GM12878 (cell line): ENCODE measurements at regions not wholly inside any gene's neighbourhood (a gene's known extent, or its start where the extent isn't known, plus 50 kb on each side); places are given as distances from the start of the nearest gene placed in this dataset.

Source experiments
- ATAC-seq: fragments of 200-7000 bp; cut with Tn5 transposase; 3 replicates; pipeline ENCODE4 v1.9.1; 2020; ENCODE audit warnings: mild to moderate bottlenecking, moderate library complexity
- BruUV-seq: library from RNA; stranded (reverse); fragments of 400-500 nt; replicated peaks from 2 replicates; lab custom pipeline; 2021; lab: Mats Ljungman, UMichigan
- CTCF ChIA-PET: fragments of 300-600 bp; sonication (Branson Sonifier 250); formaldehyde crosslinking; extraction: SDS; loops from one replicate; lab custom pipeline; 2021; ENCODE audit warnings: inconsistent platforms; lab: Yijun Ruan, JAX
- POLR2A ChIA-PET: fragments of 350-600 bp; formaldehyde crosslinking; extraction: SDS; loops from one replicate; lab custom pipeline; 2021; ENCODE audit warnings: inconsistent platforms; lab: Charles Lee
- RAD21 ChIA-PET: fragments of 300-600 bp; sonication (Branson Sonifier 250); formaldehyde crosslinking; loops from one replicate; lab custom pipeline; 2023; ENCODE audit warnings: antibody characterized with exemption; ENCODE audit not compliant: unreplicated experiment; lab: Charles Lee
- SMC1A ChIA-PET: fragments of 300-600 bp; sonication (Branson Sonifier 250); formaldehyde crosslinking; loops from one replicate; lab custom pipeline; 2023; ENCODE audit not compliant: unreplicated experiment, uncharacterized antibody; lab: Charles Lee
- DNase-seq: peaks from one replicate; pipeline ENCODE4 v3.0.0-alpha.2; 2011; ENCODE audit warnings: low read depth, low spot score
- FAIRE-seq: peaks from 3 replicates; lab custom pipeline; 2011; peaks lifted over from hg19 to GRCh38; lab: Jason Lieb, UNC
- H2AFZ ChIP-seq: 2 replicates; pipeline ENCODE4 v1.6.0; 2011; ENCODE audit warnings: low read depth, low read length, control low read depth; ENCODE audit not compliant: control insufficient read depth
- H3K27ac ChIP-seq: 2 replicates; pipeline ENCODE4 v1.5.1; 2011; ENCODE audit warnings: control low read depth; ENCODE audit not compliant: control insufficient read depth, insufficient read depth
- H3K27me3 ChIP-seq, 2 experiments: replicated peaks in 1 of 2; 2 replicates each; pipeline versions ENCODE4 v1.6.0 to v1.6.1; 2011; ENCODE audit warnings: low read length in 1 of 2; ENCODE audit not compliant: control insufficient read depth in 2 of 2, insufficient read depth in 2 of 2
- H3K36me3 ChIP-seq, 2 experiments: 2 replicates each; pipeline ENCODE4 v1.5.1; 2011; ENCODE audit warnings: low read length in 1 of 2; ENCODE audit not compliant: control insufficient read depth in 2 of 2, insufficient read depth in 2 of 2
- H3K4me1 ChIP-seq: 2 replicates; pipeline ENCODE4 v1.6.1; 2011; ENCODE audit warnings: mild to moderate bottlenecking, low read length, moderate library complexity, mixed read lengths; ENCODE audit not compliant: control insufficient read depth, insufficient read depth
- H3K4me2 ChIP-seq: 2 replicates; pipeline ENCODE4 v1.6.0; 2011; ENCODE audit warnings: control low read depth; ENCODE audit not compliant: control insufficient read depth, insufficient read depth
- H3K4me3 ChIP-seq: fragments of 200-600 bp; sonication (generic); 2 replicates; pipeline ENCODE4 v1.5.1; 2016
- H3K79me2 ChIP-seq: 2 replicates; pipeline ENCODE4 v1.6.0; 2011; ENCODE audit warnings: low read length; ENCODE audit not compliant: control insufficient read depth, insufficient read depth
- H3K9ac ChIP-seq: 2 replicates; pipeline ENCODE4 v1.8.0; 2011; ENCODE audit warnings: low read length, control low read depth, mixed read lengths; ENCODE audit not compliant: control insufficient read depth, insufficient read depth
- H3K9me3 ChIP-seq: replicated peaks from 3 replicates; pipeline ENCODE4 v1.5.1; 2011; ENCODE audit warnings: mild to moderate bottlenecking, low read length; ENCODE audit not compliant: control insufficient read depth, insufficient read depth
- H4K20me1 ChIP-seq: 2 replicates; pipeline ENCODE4 v1.6.0; 2011; ENCODE audit not compliant: control insufficient read depth, insufficient read depth
- BACH1 ChIP-seq: fragments of 450-650 bp; IDR thresholded peaks from 2 replicates; pipeline ENCODE4 v1.6.1; 2017; ENCODE audit warnings: mild to moderate bottlenecking, borderline replicate concordance
- DPF2 ChIP-seq: fragments of 450-650 bp; IDR thresholded peaks from 2 replicates; pipeline ENCODE4 v1.6.1; 2017; ENCODE audit warnings: mild to moderate bottlenecking
- EGR1 ChIP-seq, 2 experiments: IDR thresholded peaks; 1 replicate in 1 of 2; 2 replicates in 1 of 2; pipeline ENCODE4 v1.6.1; 2011 to 2012; ENCODE audit warnings: low read depth in 2 of 2, low read length in 2 of 2, borderline replicate concordance in 1 of 2, mild to moderate bottlenecking in 1 of 2, moderate library complexity in 1 of 2
- FOS ChIP-seq: IDR thresholded peaks from 3 replicates; pipeline ENCODE4 v1.6.1; 2011; ENCODE audit warnings: borderline replicate concordance; ENCODE audit not compliant: insufficient read length; ENCODE audit errors: extremely low read depth
- IRF4 ChIP-seq: IDR thresholded peaks from 2 replicates; pipeline ENCODE4 v1.6.1; 2011; ENCODE audit warnings: low read depth, low read length
- KDM1A ChIP-seq: fragments of 200-600 bp; sonication (generic); IDR thresholded peaks from 2 replicates; pipeline ENCODE4 v1.6.1; 2016; ENCODE audit warnings: borderline replicate concordance
- PAX8 ChIP-seq: fragments of 450-650 bp; IDR thresholded peaks from 2 replicates; pipeline ENCODE4 v1.6.1; 2017; ENCODE audit warnings: mild to moderate bottlenecking, moderate library complexity
- RAD51 ChIP-seq: fragments of 450-650 bp; IDR thresholded peaks from 2 replicates; pipeline ENCODE4 v1.6.1; 2016; ENCODE audit warnings: moderate library complexity, mild to moderate bottlenecking, inconsistent platforms
- SREBF1 ChIP-seq: IDR thresholded peaks from 2 replicates; pipeline ENCODE4 v1.6.1; 2012; ENCODE audit warnings: mild to moderate bottlenecking, low read length
- SUZ12 ChIP-seq: fragments of 200-600 bp; sonication (generic); IDR thresholded peaks from one replicate; pipeline ENCODE4 v1.6.1; 2018; ENCODE audit warnings: antibody characterized with exemption, mild to moderate bottlenecking; ENCODE audit not compliant: unreplicated experiment
- TCF7 ChIP-seq: IDR thresholded peaks from 2 replicates; pipeline ENCODE4 v1.6.1; 2014; ENCODE audit warnings: antibody characterized with exemption, borderline replicate concordance
- ZZZ3 ChIP-seq: IDR thresholded peaks from 2 replicates; pipeline ENCODE4 v1.6.1; 2011; ENCODE audit warnings: low read depth; ENCODE audit not compliant: control insufficient read depth, insufficient read length
- in situ Hi-C: fragments of 300-500 bp; cut with MboI; formaldehyde crosslinking; loops from 9 replicates; pipeline ENCODE4 v1.14.3; 2018; ENCODE audit warnings: mixed read lengths
- intact Hi-C: fragments of 100-400 bp; cut with micrococcal nuclease; formaldehyde crosslinking; loops from one replicate; pipeline ENCODE4 v1.14.2; 2022; ENCODE audit not compliant: unreplicated experiment
- TF ChIP-seq, protein P1 (sequence below): IDR thresholded peaks from 2 replicates; pipeline ENCODE4 v1.6.1; 2012; ENCODE audit warnings: improper control_type of control experiment, low read depth, low read length; ENCODE audit not compliant: insufficient replicate concordance
- TF ChIP-seq, protein P2 (sequence below): fragments of 450-650 bp; IDR thresholded peaks from 2 replicates; pipeline ENCODE4 v1.6.1; 2017; ENCODE audit warnings: mild to moderate bottlenecking, low read depth, inconsistent platforms; ENCODE audit not compliant: poor library complexity, severe bottlenecking
- TF ChIP-seq, protein P3 (sequence below): fragments of 450-650 bp; IDR thresholded peaks from 2 replicates; pipeline ENCODE4 v1.6.1; 2017; ENCODE audit warnings: mild to moderate bottlenecking, moderate library complexity

DNA sequence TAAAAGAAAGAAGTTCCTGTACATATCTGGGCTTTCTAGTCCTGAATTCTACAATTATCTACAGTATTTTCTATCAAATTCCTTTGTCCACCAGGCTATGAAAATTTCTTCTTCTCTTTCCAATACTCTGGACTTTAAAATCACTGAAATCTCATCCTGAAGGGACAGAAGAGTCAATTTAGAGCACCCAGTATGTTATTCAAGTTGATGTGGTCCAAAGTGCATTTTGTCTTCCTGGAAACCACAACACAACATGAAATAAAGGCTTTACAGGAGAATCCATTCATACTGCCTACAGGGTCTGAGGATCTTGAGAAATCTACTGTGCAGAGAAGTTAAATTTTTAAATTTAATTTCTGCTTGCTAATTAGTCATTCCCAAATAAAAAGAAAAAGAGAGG lies 94.9 kb upstream of the ADGRF1 start:
- Histone ChIP-seq H3K9me3 (no peaks in the 10 kb centered on the region), H3K9ac (no peak overlapping the region), H3K4me3 (no peak overlapping the region), H3K27me3 (no peaks in the 10 kb centered on the region; a peak in 1 of 4 replicates), H3K79me2 (no peaks in the 10 kb centered on the region), H3K4me2 (no peak overlapping the region), H3K4me1 (no peaks in the 10 kb centered on the region), H3K36me3 (no peaks in the 10 kb centered on the region), H3K27ac (no peak overlapping the region), H2AFZ (no peak overlapping the region), H4K20me1 (no peaks in the 10 kb centered on the region)
- RAD21 ChIA-PET = no interaction called here
- intact Hi-C loops (no loop called here), in situ Hi-C loops (no loop called here)
- no peak for ATAC-seq
- SMC1A ChIA-PET = no interaction called here
- no peak for DNase-seq
- no peak for FAIRE-seq
- no TSS peak for BruUV-seq
- POLR2A ChIA-PET = no interaction called here
- TF ChIP-seq PAX8 (no peak), IRF4 (no peak), SUZ12 (no peak), RAD51 (no peak), SREBF1 (no peak), ZZZ3 (no peak), KDM1A (no peak), FOS (no peak), DPF2 (no peak), EGR1 (IDR thresholded peaks at IDR 0.05; ENCODE audit: borderline replicate concordance in 1 of 2, low read depth in 2 of 2, low read length in 2 of 2) (no peak), BACH1 (no peak), TCF7 (no peak)
- TF ChIP-seq, protein P1, sequence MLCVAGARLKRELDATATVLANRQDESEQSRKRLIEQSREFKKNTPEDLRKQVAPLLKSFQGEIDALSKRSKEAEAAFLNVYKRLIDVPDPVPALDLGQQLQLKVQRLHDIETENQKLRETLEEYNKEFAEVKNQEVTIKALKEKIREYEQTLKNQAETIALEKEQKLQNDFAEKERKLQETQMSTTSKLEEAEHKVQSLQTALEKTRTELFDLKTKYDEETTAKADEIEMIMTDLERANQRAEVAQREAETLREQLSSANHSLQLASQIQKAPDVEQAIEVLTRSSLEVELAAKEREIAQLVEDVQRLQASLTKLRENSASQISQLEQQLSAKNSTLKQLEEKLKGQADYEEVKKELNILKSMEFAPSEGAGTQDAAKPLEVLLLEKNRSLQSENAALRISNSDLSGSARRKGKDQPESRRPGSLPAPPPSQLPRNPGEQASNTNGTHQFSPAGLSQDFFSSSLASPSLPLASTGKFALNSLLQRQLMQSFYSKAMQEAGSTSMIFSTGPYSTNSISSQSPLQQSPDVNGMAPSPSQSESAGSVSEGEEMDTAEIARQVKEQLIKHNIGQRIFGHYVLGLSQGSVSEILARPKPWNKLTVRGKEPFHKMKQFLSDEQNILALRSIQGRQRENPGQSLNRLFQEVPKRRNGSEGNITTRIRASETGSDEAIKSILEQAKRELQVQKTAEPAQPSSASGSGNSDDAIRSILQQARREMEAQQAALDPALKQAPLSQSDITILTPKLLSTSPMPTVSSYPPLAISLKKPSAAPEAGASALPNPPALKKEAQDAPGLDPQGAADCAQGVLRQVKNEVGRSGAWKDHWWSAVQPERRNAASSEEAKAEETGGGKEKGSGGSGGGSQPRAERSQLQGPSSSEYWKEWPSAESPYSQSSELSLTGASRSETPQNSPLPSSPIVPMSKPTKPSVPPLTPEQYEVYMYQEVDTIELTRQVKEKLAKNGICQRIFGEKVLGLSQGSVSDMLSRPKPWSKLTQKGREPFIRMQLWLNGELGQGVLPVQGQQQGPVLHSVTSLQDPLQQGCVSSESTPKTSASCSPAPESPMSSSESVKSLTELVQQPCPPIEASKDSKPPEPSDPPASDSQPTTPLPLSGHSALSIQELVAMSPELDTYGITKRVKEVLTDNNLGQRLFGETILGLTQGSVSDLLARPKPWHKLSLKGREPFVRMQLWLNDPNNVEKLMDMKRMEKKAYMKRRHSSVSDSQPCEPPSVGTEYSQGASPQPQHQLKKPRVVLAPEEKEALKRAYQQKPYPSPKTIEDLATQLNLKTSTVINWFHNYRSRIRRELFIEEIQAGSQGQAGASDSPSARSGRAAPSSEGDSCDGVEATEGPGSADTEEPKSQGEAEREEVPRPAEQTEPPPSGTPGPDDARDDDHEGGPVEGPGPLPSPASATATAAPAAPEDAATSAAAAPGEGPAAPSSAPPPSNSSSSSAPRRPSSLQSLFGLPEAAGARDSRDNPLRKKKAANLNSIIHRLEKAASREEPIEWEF = no peak
- TF ChIP-seq, protein P2, sequence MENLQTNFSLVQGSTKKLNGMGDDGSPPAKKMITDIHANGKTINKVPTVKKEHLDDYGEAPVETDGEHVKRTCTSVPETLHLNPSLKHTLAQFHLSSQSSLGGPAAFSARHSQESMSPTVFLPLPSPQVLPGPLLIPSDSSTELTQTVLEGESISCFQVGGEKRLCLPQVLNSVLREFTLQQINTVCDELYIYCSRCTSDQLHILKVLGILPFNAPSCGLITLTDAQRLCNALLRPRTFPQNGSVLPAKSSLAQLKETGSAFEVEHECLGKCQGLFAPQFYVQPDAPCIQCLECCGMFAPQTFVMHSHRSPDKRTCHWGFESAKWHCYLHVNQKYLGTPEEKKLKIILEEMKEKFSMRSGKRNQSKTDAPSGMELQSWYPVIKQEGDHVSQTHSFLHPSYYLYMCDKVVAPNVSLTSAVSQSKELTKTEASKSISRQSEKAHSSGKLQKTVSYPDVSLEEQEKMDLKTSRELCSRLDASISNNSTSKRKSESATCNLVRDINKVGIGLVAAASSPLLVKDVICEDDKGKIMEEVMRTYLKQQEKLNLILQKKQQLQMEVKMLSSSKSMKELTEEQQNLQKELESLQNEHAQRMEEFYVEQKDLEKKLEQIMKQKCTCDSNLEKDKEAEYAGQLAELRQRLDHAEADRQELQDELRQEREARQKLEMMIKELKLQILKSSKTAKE = no peak
- TF ChIP-seq, protein P3, sequence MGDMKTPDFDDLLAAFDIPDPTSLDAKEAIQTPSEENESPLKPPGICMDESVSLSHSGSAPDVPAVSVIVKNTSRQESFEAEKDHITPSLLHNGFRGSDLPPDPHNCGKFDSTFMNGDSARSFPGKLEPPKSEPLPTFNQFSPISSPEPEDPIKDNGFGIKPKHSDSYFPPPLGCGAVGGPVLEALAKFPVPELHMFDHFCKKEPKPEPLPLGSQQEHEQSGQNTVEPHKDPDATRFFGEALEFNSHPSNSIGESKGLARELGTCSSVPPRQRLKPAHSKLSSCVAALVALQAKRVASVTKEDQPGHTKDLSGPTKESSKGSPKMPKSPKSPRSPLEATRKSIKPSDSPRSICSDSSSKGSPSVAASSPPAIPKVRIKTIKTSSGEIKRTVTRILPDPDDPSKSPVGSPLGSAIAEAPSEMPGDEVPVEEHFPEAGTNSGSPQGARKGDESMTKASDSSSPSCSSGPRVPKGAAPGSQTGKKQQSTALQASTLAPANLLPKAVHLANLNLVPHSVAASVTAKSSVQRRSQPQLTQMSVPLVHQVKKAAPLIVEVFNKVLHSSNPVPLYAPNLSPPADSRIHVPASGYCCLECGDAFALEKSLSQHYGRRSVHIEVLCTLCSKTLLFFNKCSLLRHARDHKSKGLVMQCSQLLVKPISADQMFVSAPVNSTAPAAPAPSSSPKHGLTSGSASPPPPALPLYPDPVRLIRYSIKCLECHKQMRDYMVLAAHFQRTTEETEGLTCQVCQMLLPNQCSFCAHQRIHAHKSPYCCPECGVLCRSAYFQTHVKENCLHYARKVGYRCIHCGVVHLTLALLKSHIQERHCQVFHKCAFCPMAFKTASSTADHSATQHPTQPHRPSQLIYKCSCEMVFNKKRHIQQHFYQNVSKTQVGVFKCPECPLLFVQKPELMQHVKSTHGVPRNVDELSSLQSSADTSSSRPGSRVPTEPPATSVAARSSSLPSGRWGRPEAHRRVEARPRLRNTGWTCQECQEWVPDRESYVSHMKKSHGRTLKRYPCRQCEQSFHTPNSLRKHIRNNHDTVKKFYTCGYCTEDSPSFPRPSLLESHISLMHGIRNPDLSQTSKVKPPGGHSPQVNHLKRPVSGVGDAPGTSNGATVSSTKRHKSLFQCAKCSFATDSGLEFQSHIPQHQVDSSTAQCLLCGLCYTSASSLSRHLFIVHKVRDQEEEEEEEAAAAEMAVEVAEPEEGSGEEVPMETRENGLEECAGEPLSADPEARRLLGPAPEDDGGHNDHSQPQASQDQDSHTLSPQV = no peak
- CTCF ChIA-PET = no interaction called here
